NCI-H510A treated with DMSO at 0.1 percent for 48 hours (cell line): ENCODE measurements at regions not wholly inside any gene's neighbourhood (a gene's known extent, or its start where the extent isn't known, plus 50 kb on each side); places are given as distances from the start of the nearest gene placed in this dataset.

ENCODE experiments used
- DNase-seq: peaks from one replicate; lab custom pipeline; 2025; lab: John Stamatoyannopoulos, UW

GRCh38 chr2:150663143-150663542 lies 175.7 kb upstream of the RND3 start:
- DNase-seq: no peak

- no peak for DNase-seq
Measured at GRCh38 chr2:150656002-150656401, 168.5 kb upstream of the RND3 start.

- DNase-seq: no peak
Measured at GRCh38 chr2:150653351-150653750, 165.9 kb upstream of the RND3 start.

- no peak for DNase-seq
Measured at GRCh38 chr2:150647943-150648342, 160.5 kb upstream of the RND3 start.

GRCh38 chr2:150646746-150647145 lies 159.3 kb upstream of the RND3 start:
- DNase-seq: no peak

GRCh38 chr2:150644298-150645067 lies 157.0 kb upstream of the RND3 start:
- no peak for DNase-seq

GRCh38 chr2:150643114-150643725 lies 155.8 kb upstream of the RND3 start:
- DNase-seq: no peak

GRCh38 chr2:150640039-150640438 lies 152.6 kb upstream of the RND3 start:
- no peak for DNase-seq

- no peak for DNase-seq
Measured at GRCh38 chr2:150639383-150639782, 151.9 kb upstream of the RND3 start.

GRCh38 chr2:150631236-150631821 lies 143.9 kb upstream of the RND3 start:
- no peak for DNase-seq

- DNase-seq: no peak
Measured at GRCh38 chr2:150630587-150631235, 143.2 kb upstream of the RND3 start.

- no peak for DNase-seq
Measured at GRCh38 chr2:150627526-150627925, 140.1 kb upstream of the RND3 start.

GRCh38 chr2:150626934-150627411 lies 139.5 kb upstream of the RND3 start:
- no peak for DNase-seq

GRCh38 chr2:150625741-150626140 lies 138.3 kb upstream of the RND3 start:
- no peak for DNase-seq

- DNase-seq: no peak
Measured at GRCh38 chr2:150625303-150625702, 137.8 kb upstream of the RND3 start.

GRCh38 chr2:150624001-150624401 lies 136.5 kb upstream of the RND3 start:
- no peak for DNase-seq

- DNase-seq: no peak
Measured at GRCh38 chr2:150621526-150622213, 134.2 kb upstream of the RND3 start.

GRCh38 chr2:150620855-150621254 lies 133.4 kb upstream of the RND3 start:
- no peak for DNase-seq

- DNase-seq: no peak
Measured at GRCh38 chr2:150620416-150620815, 132.9 kb upstream of the RND3 start.

GRCh38 chr2:150619607-150620330 lies 132.3 kb upstream of the RND3 start:
- DNase-seq: no peak

- no peak for DNase-seq
Measured at GRCh38 chr2:150618245-150618895, 130.9 kb upstream of the RND3 start.
